Stimulated activated CD4-positive, alpha-beta T cell treated with anti-CD3 and anti-CD28 coated beads, Interleukin-12 subunit alpha, Interleukin-12 subunit beta, amount 100 ng/mL, for 4 hours (primary cell): ENCODE measurements at regions not wholly inside any gene's neighbourhood (a gene's known extent, or its start where the extent isn't known, plus 50 kb on each side); places are given as distances from the start of the nearest gene placed in this dataset.
"Not testable (repeated sequence)": the region's sequence is repeated elsewhere in the genome, so short reads cannot be mapped to it uniquely, and the experiment has no call there.

Experiments used
- DNase-seq: peaks from one replicate; pipeline ENCODE4 v3.0.0-alpha.2; 2020

GRCh38 chr12:27133022-27133590, 50.7 kb upstream of the C12orf71 start:
- no peak for DNase-seq

- DNase-seq, result no peak
Observed at GRCh38 chr12:27140478-27140969, 58.1 kb upstream of the C12orf71 start.

- peak; percentile 3 for DNase-seq
Observed at GRCh38 chr12:27142101-27142721, 59.8 kb upstream of the C12orf71 start.

DNA sequence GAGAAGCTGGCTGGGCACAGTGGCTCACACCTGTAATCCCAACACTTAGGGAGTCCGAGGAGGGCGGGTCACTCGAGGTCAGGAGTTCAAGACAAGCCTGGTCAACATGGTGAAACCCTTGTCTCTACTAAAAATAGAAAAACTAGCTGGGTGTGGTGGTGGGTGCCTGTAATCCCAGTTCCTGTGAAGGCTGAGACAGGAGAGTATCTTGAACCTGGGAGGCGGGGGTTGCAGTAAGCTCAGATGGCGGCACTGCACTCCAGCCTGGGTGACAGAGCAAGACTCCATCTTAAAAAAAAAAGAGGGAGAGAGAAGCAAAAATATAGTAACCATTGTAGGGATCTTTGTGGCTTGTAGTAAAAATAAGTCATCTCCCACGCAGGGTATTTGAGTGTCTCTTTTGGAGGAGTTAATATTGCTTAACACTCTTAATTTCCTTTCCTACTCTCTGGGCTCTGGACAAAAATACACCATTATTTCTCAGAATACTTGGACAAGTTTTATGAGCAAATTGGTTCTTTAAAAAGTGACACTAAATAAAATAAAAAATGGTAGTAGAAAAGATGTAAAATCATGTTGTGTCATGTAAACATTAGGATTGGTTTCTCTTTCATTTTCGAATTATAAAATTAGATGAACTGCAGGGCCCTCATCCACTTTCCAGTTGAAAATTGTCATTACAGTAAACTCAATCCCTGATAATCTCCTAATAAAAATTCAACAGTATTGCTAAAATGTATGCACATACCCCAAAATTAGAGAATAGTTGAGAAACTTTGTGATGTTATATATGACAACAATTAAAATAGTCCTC, 61.1 kb upstream of the C12orf71 start:
- DNase-seq, result no peak

DNA sequence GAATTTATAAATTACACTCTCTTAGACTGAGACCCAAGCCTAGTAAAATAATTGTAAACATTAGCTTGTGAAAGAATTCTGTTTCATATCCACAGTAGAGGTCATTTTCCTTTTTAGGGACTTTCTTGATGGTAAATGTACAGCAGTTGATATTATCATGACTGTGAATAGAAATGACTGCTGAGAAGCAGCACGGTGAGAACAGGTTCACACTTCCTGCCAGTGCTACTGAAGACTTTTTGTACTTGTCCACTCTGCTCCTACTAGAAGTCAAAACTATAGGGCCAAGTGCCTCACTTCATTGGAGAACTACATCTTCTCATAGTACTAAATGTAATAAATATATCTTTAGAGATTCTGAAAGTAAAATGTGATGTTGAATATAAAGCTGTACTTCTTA, 63.3 kb upstream of the C12orf71 start:
- not testable (repeated sequence) for DNase-seq

DNA sequence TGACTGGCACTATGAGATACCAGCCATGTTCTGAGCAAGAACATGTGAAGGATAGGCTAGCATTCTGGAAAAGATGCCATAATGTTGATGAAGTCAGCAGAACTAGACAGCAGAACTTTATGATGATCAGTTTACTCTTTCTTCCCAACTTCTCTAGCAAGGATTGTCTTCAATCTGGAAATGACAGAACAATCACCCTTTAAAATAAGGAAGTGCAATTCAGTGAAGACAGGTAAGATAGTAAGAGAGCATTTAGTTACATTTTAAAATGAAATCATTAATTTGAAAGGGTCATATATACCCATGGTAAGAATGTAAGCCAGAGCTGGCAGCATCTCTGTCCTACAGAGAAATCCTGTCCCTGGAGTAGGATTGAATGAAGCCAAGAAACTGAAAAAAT, 66.0 kb upstream of the C12orf71 start:
- DNase-seq, result no peak

DNA sequence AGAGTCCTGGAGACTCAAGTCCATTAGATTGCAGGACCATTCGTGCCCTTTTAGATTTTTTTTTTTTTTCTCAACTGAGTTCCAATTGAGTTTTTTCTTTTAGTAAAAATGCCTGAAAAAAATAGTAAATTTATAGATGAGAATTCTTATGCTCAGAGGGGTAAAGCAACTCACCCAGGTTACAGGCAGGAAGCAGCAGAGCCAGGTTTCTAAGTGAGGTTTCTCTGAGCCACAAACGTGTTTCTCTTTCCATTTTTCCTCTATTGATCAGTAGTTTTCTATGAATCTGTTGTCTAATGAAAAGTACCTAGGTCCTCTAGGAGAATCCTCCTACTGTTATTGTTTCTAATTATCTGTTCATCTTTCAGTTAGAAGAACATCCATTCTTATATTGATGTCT, 66.4 kb upstream of the C12orf71 start:
- DNase-seq, result no peak

- no peak for DNase-seq
Observed at GRCh38 chr12:27151479-27151878, 69.1 kb upstream of the C12orf71 start.

- DNase-seq, result no peak
Observed at GRCh38 chr12:27158297-27158696, 75.9 kb upstream of the C12orf71 start.

DNA sequence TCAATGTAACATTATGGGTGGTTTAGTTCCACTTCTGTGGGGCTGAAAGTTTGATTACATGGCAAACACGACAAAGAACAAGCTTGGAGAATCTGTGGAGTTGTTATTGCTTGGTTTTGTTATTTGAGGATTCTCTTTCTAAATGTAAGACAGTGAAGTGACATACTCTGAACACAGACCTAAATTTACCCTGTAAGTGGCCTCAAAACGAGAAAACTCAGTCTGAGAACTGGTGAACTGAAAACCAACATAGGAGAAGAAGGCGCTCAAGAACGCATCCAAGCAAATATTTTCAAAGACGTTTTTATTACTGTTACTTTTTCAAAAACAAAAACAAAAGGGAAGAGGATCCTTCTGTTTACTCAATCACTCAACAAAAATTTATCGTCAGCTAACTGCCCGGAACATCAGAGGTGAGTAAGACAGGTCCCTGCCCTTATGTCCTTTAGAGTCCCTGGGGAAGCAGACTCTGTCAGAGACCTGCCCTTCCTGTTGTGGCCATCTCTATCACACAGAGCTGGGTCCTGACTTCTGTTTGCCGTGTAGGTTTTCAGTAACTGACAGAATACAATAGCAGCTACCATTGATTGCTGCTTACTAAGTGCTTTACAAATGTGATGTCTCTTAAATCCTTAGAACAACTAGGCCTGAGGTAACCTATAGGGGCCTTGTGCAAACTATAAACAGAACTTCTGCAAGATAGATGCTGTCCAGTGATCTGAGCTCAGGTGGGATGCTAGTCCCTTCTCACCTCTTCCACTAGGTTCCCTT, 79.3 kb upstream of the C12orf71 start:
- DNase-seq, result no peak

DNA sequence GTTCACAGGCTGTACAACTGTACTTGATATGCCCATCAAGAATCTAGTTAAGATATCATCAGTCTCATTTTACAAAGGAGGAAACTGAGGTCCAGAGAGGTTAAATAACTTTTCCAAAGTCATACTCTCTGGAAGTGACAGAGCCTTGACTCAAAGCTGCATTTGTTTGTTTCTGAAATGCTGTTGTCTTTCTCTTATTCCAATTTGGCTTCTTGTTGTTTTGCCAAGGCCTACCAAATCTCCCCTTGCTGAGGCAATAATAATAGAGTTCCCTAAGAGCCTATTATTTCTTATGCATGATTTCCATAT, 79.8 kb upstream of the C12orf71 start:
- no peak for DNase-seq

- no peak for DNase-seq
Observed at GRCh38 chr12:27163048-27163715, 80.8 kb upstream of the C12orf71 start.

DNA sequence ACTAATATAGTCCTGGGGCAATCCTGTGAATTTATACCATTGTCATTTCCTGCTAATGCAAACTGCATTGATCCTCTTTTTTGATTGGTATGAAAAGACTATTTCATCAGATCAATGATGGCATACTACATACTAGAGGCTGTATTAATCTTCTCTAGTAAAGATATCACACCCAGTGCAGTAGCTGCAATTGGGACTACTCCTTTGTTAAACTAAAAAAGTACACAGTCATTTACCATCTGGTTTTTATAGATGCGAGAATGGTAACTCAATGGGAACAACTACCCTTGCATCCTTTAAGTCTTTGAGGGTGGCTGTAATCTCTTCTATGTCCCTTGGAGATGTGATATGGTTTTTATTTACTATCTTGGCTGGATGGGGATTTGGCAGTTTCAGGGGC, 80.2 kb upstream of the STK38L start:
- DNase-seq, result no peak

- DNase-seq, result no peak
Observed at GRCh38 chr12:27164330-27165040, 79.6 kb upstream of the STK38L start.

GRCh38 chr12:27165958-27166357, 78.1 kb upstream of the STK38L start:
- not testable (repeated sequence) for DNase-seq

GRCh38 chr12:27171494-27171893, 72.6 kb upstream of the STK38L start:
- not testable (repeated sequence) for DNase-seq

DNA sequence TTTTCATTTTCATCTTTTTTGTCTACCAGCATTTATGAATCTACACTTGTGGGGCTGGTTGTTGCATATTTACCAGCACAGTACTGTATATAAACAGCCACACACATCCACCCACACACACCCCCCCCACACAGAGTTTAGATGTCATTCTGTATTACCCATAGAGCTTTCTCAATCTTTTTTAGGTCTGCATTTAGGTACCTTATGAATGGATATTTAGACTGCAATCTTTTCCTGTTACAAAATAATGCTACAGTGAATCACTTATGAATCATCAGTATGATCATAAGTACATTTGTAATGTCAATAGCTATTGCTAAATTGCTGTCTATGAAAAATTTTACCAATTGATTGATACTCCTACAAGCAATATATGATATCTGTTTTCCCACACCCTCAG, 67.3 kb upstream of the STK38L start:
- DNase-seq, result peak; percentile 12

DNA sequence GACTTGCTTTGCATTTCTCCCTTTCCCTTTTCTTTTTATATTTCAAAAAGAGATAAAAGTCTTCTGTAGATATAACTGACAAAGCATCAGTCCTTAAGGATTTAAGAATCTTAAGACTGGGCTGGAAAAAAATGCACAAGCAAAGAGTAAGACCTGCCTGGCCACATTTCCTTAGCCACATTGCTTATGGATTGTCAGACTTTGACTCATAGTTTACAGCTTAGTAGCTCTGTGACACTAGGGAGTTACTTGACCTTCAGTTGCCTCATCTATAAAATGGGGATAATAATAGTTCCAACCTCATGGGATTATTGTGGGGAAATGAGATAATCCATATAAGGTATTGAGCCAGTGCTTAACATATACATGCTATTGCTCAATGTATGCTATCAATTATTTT, 66.4 kb upstream of the STK38L start:
- no peak for DNase-seq

- no peak for DNase-seq
Observed at GRCh38 chr12:27178255-27178654, 65.8 kb upstream of the STK38L start.

GRCh38 chr12:27178723-27179399, 65.2 kb upstream of the STK38L start:
- DNase-seq, result no peak

DNA sequence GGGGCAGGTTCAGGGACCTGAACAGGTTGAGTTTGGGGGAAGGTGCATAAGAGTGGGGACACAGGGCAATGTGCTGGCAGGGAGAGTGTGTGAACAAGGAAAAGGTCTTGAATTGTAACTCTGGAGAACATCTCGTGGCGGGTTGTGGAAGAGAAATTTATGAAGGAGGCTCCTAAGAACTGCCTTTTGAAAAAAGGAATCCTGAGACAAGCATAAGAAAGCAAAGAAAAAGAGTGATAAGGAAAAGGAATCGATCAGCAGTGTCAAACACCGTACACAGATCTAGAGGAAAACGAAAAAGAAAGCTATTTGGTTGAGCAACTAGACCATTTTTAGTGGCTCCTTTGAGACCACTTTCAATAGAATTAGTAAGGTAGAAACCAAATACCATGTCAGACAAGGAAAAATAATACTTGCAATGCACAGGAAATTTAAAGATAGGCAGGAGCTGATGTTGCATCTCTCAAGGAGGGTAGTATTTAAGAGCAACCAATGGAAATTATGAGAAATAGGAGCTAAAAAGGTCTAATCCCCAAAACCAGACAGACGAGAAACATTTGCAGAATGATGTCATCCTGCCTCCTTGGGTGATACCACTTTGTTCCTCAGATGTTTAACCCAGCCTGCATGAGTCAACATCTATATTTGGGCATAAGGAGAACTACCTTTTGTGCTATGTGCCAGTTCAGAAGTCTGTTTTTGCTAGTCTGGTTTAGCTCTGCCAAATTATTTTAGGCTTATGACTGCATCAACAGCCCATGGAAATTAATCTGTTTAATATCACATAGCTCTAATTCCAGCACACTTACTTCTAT, 64.5 kb upstream of the STK38L start:
- DNase-seq, result no peak
